ENCODE measurements at regions not wholly inside any gene's neighbourhood (a gene's known extent, or its start where the extent isn't known, plus 50 kb on each side); places are given as distances from the start of the nearest gene placed in this dataset.

DNA sequence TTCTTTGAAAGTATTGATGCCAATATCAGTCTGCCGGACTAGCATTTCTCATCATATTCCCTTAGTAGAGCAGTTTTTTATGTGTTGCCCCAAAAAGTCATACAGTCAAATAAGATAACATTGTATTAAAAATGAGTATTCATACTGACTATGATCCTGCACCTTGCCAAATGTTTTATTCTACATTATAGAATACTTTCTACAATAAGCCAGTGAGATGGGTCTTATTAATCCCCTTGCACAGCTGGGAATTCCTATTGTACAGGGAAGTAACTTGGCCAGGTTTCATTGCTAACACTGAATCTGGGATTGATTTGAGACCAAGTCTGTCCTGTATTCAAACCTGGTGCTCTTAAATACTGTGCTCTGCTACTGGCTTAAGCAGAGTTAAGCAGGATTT is 114.0 kb downstream of the KCTD12 start:
- CTCF ChIA-PET, result no interaction called here
- no peak overlapping the region for H3K4me3 ChIP-seq (ENCODE audit: low read depth, low read length)
- POLR2A ChIA-PET, result no interaction called here
- DNase-seq (ENCODE audit: low read depth, low spot score), result no peak
- TF ChIP-seq, protein P1, sequence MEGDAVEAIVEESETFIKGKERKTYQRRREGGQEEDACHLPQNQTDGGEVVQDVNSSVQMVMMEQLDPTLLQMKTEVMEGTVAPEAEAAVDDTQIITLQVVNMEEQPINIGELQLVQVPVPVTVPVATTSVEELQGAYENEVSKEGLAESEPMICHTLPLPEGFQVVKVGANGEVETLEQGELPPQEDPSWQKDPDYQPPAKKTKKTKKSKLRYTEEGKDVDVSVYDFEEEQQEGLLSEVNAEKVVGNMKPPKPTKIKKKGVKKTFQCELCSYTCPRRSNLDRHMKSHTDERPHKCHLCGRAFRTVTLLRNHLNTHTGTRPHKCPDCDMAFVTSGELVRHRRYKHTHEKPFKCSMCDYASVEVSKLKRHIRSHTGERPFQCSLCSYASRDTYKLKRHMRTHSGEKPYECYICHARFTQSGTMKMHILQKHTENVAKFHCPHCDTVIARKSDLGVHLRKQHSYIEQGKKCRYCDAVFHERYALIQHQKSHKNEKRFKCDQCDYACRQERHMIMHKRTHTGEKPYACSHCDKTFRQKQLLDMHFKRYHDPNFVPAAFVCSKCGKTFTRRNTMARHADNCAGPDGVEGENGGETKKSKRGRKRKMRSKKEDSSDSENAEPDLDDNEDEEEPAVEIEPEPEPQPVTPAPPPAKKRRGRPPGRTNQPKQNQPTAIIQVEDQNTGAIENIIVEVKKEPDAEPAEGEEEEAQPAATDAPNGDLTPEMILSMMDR (IDR thresholded peaks at IDR 0.05; ENCODE audit: insufficient read depth, low read length, missing control alignments), result no peak

DNA sequence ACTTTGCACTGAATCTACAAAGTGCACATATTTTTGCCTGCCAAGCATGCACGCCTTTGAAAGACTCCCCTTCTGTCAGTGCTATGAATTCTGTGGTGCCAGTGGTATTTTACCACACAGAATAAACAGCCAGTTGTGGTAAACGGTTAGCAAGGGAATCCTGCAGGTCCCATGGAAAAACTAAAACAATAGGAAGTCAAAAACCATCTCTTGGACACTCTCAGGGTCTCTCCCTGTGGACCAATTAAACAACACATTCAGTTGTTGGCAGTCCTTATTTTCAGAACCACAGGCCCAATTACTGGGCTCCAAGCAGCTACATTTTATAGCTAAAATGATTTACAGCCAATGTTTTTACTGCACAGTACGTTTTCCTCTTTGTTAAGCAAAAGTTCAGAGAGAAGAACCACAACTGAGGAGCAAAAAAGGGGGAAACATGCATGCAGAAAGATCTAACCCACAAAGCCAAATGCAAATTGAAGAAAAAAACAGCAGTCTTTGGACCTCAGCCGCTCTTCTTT is 116.9 kb downstream of the KCTD12 start:
- H3K4me3 ChIP-seq (ENCODE audit: low read depth, low read length), result no peak overlapping the region
- CTCF ChIA-PET, result no interaction called here
- TF ChIP-seq, protein P1 (IDR thresholded peaks at IDR 0.05; ENCODE audit: insufficient read depth, low read length, missing control alignments), result no peak
- POLR2A ChIA-PET, result no interaction called here
- DNase-seq (ENCODE audit: low read depth, low spot score), result no peak

DNA sequence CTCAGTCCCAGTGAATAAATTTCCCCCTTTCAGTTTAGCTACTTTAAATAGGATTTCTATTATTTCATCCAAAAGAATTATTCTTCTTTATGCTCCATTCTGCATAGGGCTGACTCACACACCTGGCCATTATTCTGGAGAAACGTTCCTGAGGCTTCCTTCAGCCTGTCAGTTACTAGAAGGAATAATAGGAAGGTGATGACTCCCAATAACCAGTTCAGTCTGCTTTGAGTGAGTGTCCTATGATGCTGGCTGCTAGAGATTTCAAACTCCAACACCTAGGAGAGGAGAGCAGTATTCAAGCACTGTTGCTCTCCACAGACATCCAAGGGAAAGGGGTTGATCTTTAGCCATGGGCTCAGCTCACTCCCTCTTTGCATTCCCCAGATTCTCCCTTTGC is 117.8 kb downstream of the KCTD12 start:
- ChIA-PET CTCF (no interaction called here), POLR2A (no interaction called here)
- H3K4me3 ChIP-seq (ENCODE audit: low read depth, low read length), result no peak overlapping the region
- no peak for DNase-seq (ENCODE audit: low read depth, low spot score)
- TF ChIP-seq, protein P1 (IDR thresholded peaks at IDR 0.05; ENCODE audit: insufficient read depth, low read length, missing control alignments), result no peak

DNA sequence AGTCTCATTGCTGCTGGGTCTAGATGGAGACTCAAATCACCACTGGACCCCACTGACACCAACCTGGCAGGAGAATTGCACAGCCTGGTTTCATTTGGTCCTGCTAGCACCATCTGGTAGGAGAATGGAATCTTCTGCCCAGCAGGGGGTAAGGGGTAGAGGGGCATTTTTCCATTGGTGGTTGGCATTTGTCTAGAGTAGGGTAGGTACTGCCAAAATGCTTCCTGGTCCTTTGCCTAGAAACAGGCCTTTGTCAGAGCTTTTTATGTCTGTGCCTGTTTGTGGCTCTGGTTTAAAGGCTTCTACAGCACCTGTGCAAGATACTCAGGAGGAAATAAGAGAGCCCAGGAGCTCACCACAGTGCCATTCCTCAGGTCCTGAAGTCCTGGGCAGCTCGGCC is 121.3 kb downstream of the KCTD12 start:
- no peak for DNase-seq (ENCODE audit: low read depth, low spot score)
- ChIA-PET POLR2A (no interaction called here), CTCF (no interaction called here)
- TF ChIP-seq, protein P1 (IDR thresholded peaks at IDR 0.05; ENCODE audit: insufficient read depth, low read length, missing control alignments), result no peak
- H3K4me3 ChIP-seq (ENCODE audit: low read depth, low read length), result no peak overlapping the region

DNA sequence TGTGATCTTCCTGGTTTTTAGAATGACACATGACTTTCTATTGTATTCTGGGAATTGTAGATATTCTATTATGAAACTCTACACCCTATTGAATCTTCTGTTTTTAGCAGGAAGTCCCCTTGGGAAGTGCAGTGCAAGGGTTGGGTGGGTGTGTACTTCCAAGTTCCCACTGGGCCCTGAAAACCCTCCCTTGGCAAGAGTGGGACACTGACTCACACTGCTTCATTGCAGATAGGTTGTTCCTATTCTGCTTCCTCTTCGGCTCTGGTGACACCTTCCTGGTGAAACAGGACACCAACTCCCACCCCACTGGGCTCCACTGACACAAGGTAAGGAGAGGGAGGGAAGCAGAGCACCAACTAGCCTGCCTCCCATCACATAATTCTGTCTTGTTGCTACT is 121.8 kb downstream of the KCTD12 start:
- POLR2A ChIA-PET, result no interaction called here
- TF ChIP-seq, protein P1 (IDR thresholded peaks at IDR 0.05; ENCODE audit: insufficient read depth, low read length, missing control alignments), result no peak
- no peak for DNase-seq (ENCODE audit: low read depth, low spot score)
- CTCF ChIA-PET, result no interaction called here
- H3K4me3 ChIP-seq (ENCODE audit: low read depth, low read length), result no peak overlapping the region

DNA sequence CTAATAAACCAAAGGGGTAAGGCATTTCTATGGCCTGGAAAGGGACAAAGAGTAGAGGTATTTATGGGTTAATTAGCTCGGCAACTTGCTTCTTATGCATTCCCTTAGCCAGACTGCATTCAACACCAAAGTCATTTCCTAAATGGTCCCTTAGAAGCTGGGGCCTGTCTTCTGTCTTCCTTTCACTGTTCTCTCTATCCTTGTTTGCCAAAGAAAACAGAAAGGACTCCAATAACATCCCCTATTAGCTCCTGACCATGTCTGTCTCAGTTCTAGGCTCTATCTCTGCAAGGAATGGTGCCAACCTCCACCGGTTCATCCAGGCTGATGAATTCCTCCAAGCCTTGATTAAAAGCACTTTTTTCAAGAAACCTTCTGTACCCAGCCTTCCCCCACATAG is 123.5 kb downstream of the KCTD12 start:
- no peak overlapping the region for H3K4me3 ChIP-seq (ENCODE audit: low read depth, low read length)
- ChIA-PET POLR2A (no interaction called here), CTCF (no interaction called here)
- no peak for DNase-seq (ENCODE audit: low read depth, low spot score)
- TF ChIP-seq, protein P1 (IDR thresholded peaks at IDR 0.05; ENCODE audit: insufficient read depth, low read length, missing control alignments), result no peak

Data from AG04449 (cell line).